CD14-positive monocyte (primary cell): ENCODE measurements at regions not wholly inside any gene's neighbourhood (a gene's known extent, or its start where the extent isn't known, plus 50 kb on each side); places are given as distances from the start of the nearest gene placed in this dataset.

ENCODE experiments used
- DNase-seq, 3 donors: peaks; one replicate each; pipeline ENCODE4 v3.0.0-alpha.2; 2011 to 2022
- H2AFZ ChIP-seq: 2 replicates; pipeline ENCODE4 v1.6.0; 2012; ENCODE audit warnings: mild to moderate bottlenecking, low read depth, low read length, inconsistent platforms; ENCODE audit not compliant: insufficient read depth, poor library complexity, severe bottlenecking
- H3K27ac ChIP-seq, 2 donors: 1 replicate in 1 of 2; 2 replicates in 1 of 2; pipeline ENCODE4 v1.5.1; 2012 to 2013; ENCODE audit warnings: low read length in 2 of 2, control low read depth in 1 of 2, inconsistent platforms in 1 of 2, low read depth in 1 of 2, mild to moderate bottlenecking in 1 of 2
- H3K27me3 ChIP-seq, 2 donors: one replicate each; pipeline versions ENCODE4 v1.6.0 to v1.6.1; 2011 to 2013; ENCODE audit warnings: low read length in 2 of 2; ENCODE audit not compliant: control insufficient read depth in 2 of 2, insufficient read depth in 2 of 2
- H3K36me3 ChIP-seq, 2 donors: replicated peaks in 1 of 2; 1 replicate in 1 of 2; 2 replicates in 1 of 2; pipeline versions ENCODE4 v1.5.1 to v1.6.1; 2012 to 2013; ENCODE audit warnings: low read length in 2 of 2, control low read depth in 1 of 2, inconsistent platforms in 1 of 2, mild to moderate bottlenecking in 1 of 2; ENCODE audit not compliant: insufficient read depth in 2 of 2, control insufficient read depth in 1 of 2
- H3K4me1 ChIP-seq, 2 donors: 1 replicate in 1 of 2; 2 replicates in 1 of 2; pipeline versions ENCODE4 v1.5.1 to v1.6.1; 2012 to 2013; ENCODE audit warnings: low read length in 2 of 2, control low read depth in 1 of 2, inconsistent platforms in 1 of 2, mild to moderate bottlenecking in 1 of 2, moderate library complexity in 1 of 2; ENCODE audit not compliant: insufficient read depth in 2 of 2, control insufficient read depth in 1 of 2
- H3K4me2 ChIP-seq: replicated peaks from 2 replicates; pipeline ENCODE3; 2012; ENCODE audit warnings: low read length, moderate library complexity, mild to moderate bottlenecking; ENCODE audit not compliant: poor library complexity, severe bottlenecking; ENCODE audit errors: extremely low read depth
- H3K4me3 ChIP-seq, 3 experiments: fragments of 200-600 bp in 1 of 3; sonication (generic) in 1 of 3; replicated peaks in 1 of 3; 1 replicate in 2 of 3; 2 replicates in 1 of 3; pipeline ENCODE4 v1.5.1; 2011 to 2013; ENCODE audit warnings: low read length in 3 of 3, mild to moderate bottlenecking in 3 of 3, control low read depth in 2 of 3, low read depth in 2 of 3, inconsistent platforms in 1 of 3, moderate library complexity in 1 of 3
- H3K79me2 ChIP-seq: 2 replicates; pipeline ENCODE4 v1.6.0; 2012; ENCODE audit warnings: mild to moderate bottlenecking, control low read depth, inconsistent platforms, low read length, moderate library complexity; ENCODE audit not compliant: insufficient read depth
- H3K9ac ChIP-seq: 2 replicates; pipeline ENCODE4 v1.6.0; 2017; ENCODE audit warnings: low read length, mild to moderate bottlenecking; ENCODE audit not compliant: insufficient read depth, poor library complexity, severe bottlenecking
- H3K9me3 ChIP-seq, 2 donors: replicated peaks in 1 of 2; 1 replicate in 1 of 2; 2 replicates in 1 of 2; pipeline versions ENCODE4 v1.5.1 to v1.6.1; 2012 to 2013; ENCODE audit warnings: low read length in 2 of 2, control low read depth in 1 of 2; ENCODE audit not compliant: control insufficient read depth in 1 of 2, insufficient read depth in 1 of 2
- H4K20me1 ChIP-seq: 2 replicates; pipeline ENCODE4 v1.6.0; 2012; ENCODE audit warnings: mild to moderate bottlenecking, low read length, control low read depth, moderate library complexity; ENCODE audit not compliant: insufficient read depth
- H3K27ac Mint-ChIP-seq, 7 donors: one replicate each; pipeline ENCODE4 v1.8.0; 2020; ENCODE audit warnings: mild to moderate bottlenecking in 7 of 7, mixed read lengths in 7 of 7, moderate library complexity in 6 of 7, inconsistent platforms in 2 of 7
- H3K27me3 Mint-ChIP-seq, 3 donors: one replicate each; pipeline ENCODE4 v1.8.0; 2021 to 2022; ENCODE audit warnings: low read depth in 3 of 3, mild to moderate bottlenecking in 3 of 3, mixed read lengths in 3 of 3, moderate library complexity in 3 of 3, inconsistent platforms in 1 of 3
- H3K36me3 Mint-ChIP-seq, 2 donors: one replicate each; pipeline ENCODE4 v1.8.0; 2020; ENCODE audit warnings: mixed read lengths in 2 of 2, inconsistent platforms in 1 of 2, mild to moderate bottlenecking in 1 of 2
- H3K4me1 Mint-ChIP-seq: one replicate; pipeline ENCODE4 v1.8.0; 2020; ENCODE audit warnings: mild to moderate bottlenecking, mixed read lengths
- H3K4me3 Mint-ChIP-seq, 2 donors: one replicate each; pipeline ENCODE4 v1.8.0; 2020; ENCODE audit warnings: mild to moderate bottlenecking in 2 of 2, mixed read lengths in 2 of 2, moderate library complexity in 1 of 2
- H3K9me3 Mint-ChIP-seq, 7 donors: one replicate each; pipeline ENCODE4 v1.8.0; 2020 to 2022; ENCODE audit warnings: mixed read lengths in 7 of 7, mild to moderate bottlenecking in 6 of 7, moderate library complexity in 6 of 7, inconsistent platforms in 2 of 7
- CTCF ChIP-seq: fragments of 200-600 bp; IDR thresholded peaks from one replicate; pipeline ENCODE4 v1.8.0; 2022; ENCODE audit warnings: antibody characterized with exemption, mild to moderate bottlenecking
- WGBS: methylation state at CpG from one replicate; pipeline ENCODE4 v1.1.5; 2013; ENCODE audit warnings: missing lambda C conversion rate; ENCODE audit not compliant: insufficient coverage; 5-methylcytosine and 5-hydroxymethylcytosine counted together
- intact Hi-C, 2 donors: fragments of 100-400 bp; cut with micrococcal nuclease; formaldehyde crosslinking; loops; one replicate each; pipeline versions ENCODE4 v1.15.0 to v1.15.1; 2023

GRCh38 chr4:126328914-126329313, 1014.2 kb downstream of the FAT4 start:
- Mint-ChIP-seq H3K27ac (no peak overlapping the region), H3K27me3 (no peaks in the 10 kb centered on the region), H3K36me3 (no peaks in the 10 kb centered on the region), H3K9me3 (no peaks in the 10 kb centered on the region), H3K4me3 (no peak overlapping the region), H3K4me1 (no peaks in the 10 kb centered on the region)
- Histone ChIP-seq H3K4me3 (no peak overlapping the region), H3K27me3 (no peaks in the 10 kb centered on the region), H3K36me3 (no peaks in the 10 kb centered on the region), H3K4me2 (no peak overlapping the region), H3K9me3 (peaks cover 0 to 5% of the 10 kb centered on the region in 2 donors), H3K27ac (no peak overlapping the region), H4K20me1 (no peaks in the 10 kb centered on the region), H3K79me2 (no peaks in the 10 kb centered on the region), H3K9ac (no peak overlapping the region), H2AFZ (no peak overlapping the region), H3K4me1 (no peaks in the 10 kb centered on the region)
- no peak for TF ChIP-seq CTCF
- intact Hi-C loops: no loop called here
- DNase-seq: no peak

GRCh38 chr4:126338548-126338947, 1023.8 kb downstream of the FAT4 start:
- Mint-ChIP-seq H3K27ac (no peak overlapping the region), H3K9me3 (peaks cover 0 to 2% (median 0%) of the 10 kb centered on the region in 7 donors), H3K4me1 (no peaks in the 10 kb centered on the region), H3K36me3 (no peaks in the 10 kb centered on the region), H3K27me3 (no peaks in the 10 kb centered on the region), H3K4me3 (no peak overlapping the region)
- Histone ChIP-seq H3K27ac (no peak overlapping the region), H3K9ac (no peak overlapping the region), H3K9me3 (no peaks in the 10 kb centered on the region), H3K4me1 (no peaks in the 10 kb centered on the region), H4K20me1 (no peaks in the 10 kb centered on the region), H3K4me3 (no peak overlapping the region), H3K79me2 (no peaks in the 10 kb centered on the region), H3K27me3 (no peaks in the 10 kb centered on the region), H2AFZ (no peak overlapping the region), H3K4me2 (no peak overlapping the region), H3K36me3 (no peaks in the 10 kb centered on the region)
- 92% methylated on average over 1 of the region's 2 CpGs for WGBS
- intact Hi-C loops: no loop called here
- no peak for TF ChIP-seq CTCF
- no peak for DNase-seq
